T follicular helper cell (primary cell): ENCODE measurements at regions not wholly inside any gene's neighbourhood (a gene's known extent, or its start where the extent isn't known, plus 50 kb on each side); places are given as distances from the start of the nearest gene placed in this dataset.

Experiments
- DNase-seq: peaks from one replicate; pipeline ENCODE4 v3.0.0-alpha.2; 2020; ENCODE audit warnings: low read depth

GRCh38 chr1:5340560-5341130 lies 651.6 kb downstream of the NPHP4 start:
- DNase-seq: no peak

- DNase-seq: no peak
Measured at GRCh38 chr1:5338466-5338865, 653.8 kb downstream of the NPHP4 start.

GRCh38 chr1:5333291-5333690 lies 658.9 kb downstream of the NPHP4 start:
- DNase-seq: no peak

- no peak for DNase-seq
Measured at GRCh38 chr1:5331101-5331500, 661.1 kb downstream of the NPHP4 start.

- no peak for DNase-seq
Measured at GRCh38 chr1:5329068-5329739, 663.0 kb downstream of the NPHP4 start.

GRCh38 chr1:5324883-5325282 lies 667.3 kb downstream of the NPHP4 start:
- no peak for DNase-seq

GRCh38 chr1:5318143-5318816 lies 663.9 kb downstream of the AJAP1 start:
- DNase-seq: no peak

- no peak for DNase-seq
Measured at GRCh38 chr1:5317391-5317790, 663.0 kb downstream of the AJAP1 start.

GRCh38 chr1:5312862-5313261 lies 658.5 kb downstream of the AJAP1 start:
- no peak for DNase-seq

GRCh38 chr1:5312293-5312674 lies 657.9 kb downstream of the AJAP1 start:
- DNase-seq: no peak

GRCh38 chr1:5311634-5312292 lies 657.4 kb downstream of the AJAP1 start:
- no peak for DNase-seq

- DNase-seq: no peak
Measured at GRCh38 chr1:5311147-5311546, 656.7 kb downstream of the AJAP1 start.

- no peak for DNase-seq
Measured at GRCh38 chr1:5308249-5308648, 653.8 kb downstream of the AJAP1 start.

GRCh38 chr1:5304702-5305101 lies 650.3 kb downstream of the AJAP1 start:
- no peak for DNase-seq

GRCh38 chr1:5298376-5298775 lies 644.0 kb downstream of the AJAP1 start:
- DNase-seq: no peak

- no peak for DNase-seq
Measured at GRCh38 chr1:5297886-5298239, 643.5 kb downstream of the AJAP1 start.

GRCh38 chr1:5297180-5297885 lies 642.9 kb downstream of the AJAP1 start:
- no peak for DNase-seq

- DNase-seq: no peak
Measured at GRCh38 chr1:5296557-5297179, 642.3 kb downstream of the AJAP1 start.

GRCh38 chr1:5296095-5296494 lies 641.7 kb downstream of the AJAP1 start:
- DNase-seq: no peak

GRCh38 chr1:5291889-5292288 lies 637.5 kb downstream of the AJAP1 start:
- no peak for DNase-seq

GRCh38 chr1:5287178-5288150 lies 633.1 kb downstream of the AJAP1 start:
- DNase-seq: no peak
